ENCODE measurements at regions not wholly inside any gene's neighbourhood (a gene's known extent, or its start where the extent isn't known, plus 50 kb on each side); places are given as distances from the start of the nearest gene placed in this dataset.

DNA sequence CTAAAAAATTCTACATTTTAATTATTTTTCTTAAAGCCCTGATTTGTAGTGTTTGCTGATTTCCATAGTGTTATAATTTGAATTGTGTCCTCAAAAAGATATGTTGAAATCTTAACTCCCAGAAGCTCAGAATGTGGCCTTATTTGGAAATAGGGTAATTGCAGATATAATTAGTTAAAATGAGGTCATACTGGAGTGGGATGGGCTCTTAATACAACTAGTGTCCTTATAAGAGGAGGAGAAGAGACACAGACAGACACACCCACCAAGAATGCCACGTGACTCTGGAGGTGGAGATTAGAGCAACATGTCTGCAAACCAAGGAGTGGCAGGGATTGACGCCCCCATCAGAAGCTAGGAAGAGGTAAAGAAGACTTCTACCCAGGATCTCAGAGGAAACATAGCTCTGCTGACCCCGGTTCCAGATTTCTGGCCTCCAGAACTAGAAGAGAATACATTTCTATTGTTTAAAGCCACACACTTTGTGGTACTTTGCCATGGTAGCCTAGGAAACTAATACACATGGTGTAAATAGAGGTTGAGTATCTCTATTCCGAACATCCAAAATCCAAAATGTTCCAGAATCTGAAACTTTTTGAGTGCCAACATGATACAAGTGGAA lies 70.5 kb upstream of the IRF2 start:
- TF ChIP-seq, protein P1, sequence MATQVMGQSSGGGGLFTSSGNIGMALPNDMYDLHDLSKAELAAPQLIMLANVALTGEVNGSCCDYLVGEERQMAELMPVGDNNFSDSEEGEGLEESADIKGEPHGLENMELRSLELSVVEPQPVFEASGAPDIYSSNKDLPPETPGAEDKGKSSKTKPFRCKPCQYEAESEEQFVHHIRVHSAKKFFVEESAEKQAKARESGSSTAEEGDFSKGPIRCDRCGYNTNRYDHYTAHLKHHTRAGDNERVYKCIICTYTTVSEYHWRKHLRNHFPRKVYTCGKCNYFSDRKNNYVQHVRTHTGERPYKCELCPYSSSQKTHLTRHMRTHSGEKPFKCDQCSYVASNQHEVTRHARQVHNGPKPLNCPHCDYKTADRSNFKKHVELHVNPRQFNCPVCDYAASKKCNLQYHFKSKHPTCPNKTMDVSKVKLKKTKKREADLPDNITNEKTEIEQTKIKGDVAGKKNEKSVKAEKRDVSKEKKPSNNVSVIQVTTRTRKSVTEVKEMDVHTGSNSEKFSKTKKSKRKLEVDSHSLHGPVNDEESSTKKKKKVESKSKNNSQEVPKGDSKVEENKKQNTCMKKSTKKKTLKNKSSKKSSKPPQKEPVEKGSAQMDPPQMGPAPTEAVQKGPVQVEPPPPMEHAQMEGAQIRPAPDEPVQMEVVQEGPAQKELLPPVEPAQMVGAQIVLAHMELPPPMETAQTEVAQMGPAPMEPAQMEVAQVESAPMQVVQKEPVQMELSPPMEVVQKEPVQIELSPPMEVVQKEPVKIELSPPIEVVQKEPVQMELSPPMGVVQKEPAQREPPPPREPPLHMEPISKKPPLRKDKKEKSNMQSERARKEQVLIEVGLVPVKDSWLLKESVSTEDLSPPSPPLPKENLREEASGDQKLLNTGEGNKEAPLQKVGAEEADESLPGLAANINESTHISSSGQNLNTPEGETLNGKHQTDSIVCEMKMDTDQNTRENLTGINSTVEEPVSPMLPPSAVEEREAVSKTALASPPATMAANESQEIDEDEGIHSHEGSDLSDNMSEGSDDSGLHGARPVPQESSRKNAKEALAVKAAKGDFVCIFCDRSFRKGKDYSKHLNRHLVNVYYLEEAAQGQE (IDR thresholded peaks at IDR 0.05; ENCODE audit: insufficient replicate concordance, low read depth) = no peak
- TF ChIP-seq, protein P2, sequence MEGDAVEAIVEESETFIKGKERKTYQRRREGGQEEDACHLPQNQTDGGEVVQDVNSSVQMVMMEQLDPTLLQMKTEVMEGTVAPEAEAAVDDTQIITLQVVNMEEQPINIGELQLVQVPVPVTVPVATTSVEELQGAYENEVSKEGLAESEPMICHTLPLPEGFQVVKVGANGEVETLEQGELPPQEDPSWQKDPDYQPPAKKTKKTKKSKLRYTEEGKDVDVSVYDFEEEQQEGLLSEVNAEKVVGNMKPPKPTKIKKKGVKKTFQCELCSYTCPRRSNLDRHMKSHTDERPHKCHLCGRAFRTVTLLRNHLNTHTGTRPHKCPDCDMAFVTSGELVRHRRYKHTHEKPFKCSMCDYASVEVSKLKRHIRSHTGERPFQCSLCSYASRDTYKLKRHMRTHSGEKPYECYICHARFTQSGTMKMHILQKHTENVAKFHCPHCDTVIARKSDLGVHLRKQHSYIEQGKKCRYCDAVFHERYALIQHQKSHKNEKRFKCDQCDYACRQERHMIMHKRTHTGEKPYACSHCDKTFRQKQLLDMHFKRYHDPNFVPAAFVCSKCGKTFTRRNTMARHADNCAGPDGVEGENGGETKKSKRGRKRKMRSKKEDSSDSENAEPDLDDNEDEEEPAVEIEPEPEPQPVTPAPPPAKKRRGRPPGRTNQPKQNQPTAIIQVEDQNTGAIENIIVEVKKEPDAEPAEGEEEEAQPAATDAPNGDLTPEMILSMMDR (IDR thresholded peaks at IDR 0.05; ENCODE audit: insufficient read depth, low read length) = no peak
- TF ChIP-seq SPI1 (IDR thresholded peaks at IDR 0.05; ENCODE audit: borderline replicate concordance, low read depth) = no peak
